ENCODE measurements at regions not wholly inside any gene's neighbourhood (a gene's known extent, or its start where the extent isn't known, plus 50 kb on each side); places are given as distances from the start of the nearest gene placed in this dataset.

DNA sequence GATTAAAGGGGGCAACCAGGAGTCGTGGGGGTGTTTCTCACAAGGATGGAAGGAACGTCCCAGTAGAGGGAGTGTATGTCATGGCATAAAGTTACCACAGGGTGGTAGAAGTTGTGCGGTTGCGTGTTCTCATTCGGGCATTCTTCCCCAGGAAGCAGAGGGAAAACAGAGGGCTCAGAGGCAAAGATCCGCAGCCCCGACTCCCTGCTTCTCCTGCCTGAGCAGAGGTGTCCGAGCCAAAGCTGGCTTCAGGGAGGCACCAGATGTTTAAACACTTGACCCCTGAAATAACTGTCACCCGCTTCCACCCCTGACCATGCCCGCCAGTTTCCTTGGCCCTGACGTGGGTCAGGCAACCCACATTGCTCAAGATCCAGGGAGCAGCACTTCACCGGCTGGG, 83.7 kb downstream of the EN1 start (continued):
- TF ChIP-seq, protein P1, sequence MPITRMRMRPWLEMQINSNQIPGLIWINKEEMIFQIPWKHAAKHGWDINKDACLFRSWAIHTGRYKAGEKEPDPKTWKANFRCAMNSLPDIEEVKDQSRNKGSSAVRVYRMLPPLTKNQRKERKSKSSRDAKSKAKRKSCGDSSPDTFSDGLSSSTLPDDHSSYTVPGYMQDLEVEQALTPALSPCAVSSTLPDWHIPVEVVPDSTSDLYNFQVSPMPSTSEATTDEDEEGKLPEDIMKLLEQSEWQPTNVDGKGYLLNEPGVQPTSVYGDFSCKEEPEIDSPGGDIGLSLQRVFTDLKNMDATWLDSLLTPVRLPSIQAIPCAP (CRISPR knock-in tag; IDR thresholded peaks at IDR 0.05; ENCODE audit: borderline replicate concordance) = no peak
- TF ChIP-seq, protein P2, sequence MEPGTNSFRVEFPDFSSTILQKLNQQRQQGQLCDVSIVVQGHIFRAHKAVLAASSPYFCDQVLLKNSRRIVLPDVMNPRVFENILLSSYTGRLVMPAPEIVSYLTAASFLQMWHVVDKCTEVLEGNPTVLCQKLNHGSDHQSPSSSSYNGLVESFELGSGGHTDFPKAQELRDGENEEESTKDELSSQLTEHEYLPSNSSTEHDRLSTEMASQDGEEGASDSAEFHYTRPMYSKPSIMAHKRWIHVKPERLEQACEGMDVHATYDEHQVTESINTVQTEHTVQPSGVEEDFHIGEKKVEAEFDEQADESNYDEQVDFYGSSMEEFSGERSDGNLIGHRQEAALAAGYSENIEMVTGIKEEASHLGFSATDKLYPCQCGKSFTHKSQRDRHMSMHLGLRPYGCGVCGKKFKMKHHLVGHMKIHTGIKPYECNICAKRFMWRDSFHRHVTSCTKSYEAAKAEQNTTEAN (CRISPR knock-in tag; IDR thresholded peaks at IDR 0.05) = no peak
- TF ChIP-seq CSDE1 (IDR thresholded peaks at IDR 0.05) (no peak), NR2F6 (CRISPR knock-in tag; IDR thresholded peaks at IDR 0.05) (no peak)
- TF ChIP-seq, protein P3, sequence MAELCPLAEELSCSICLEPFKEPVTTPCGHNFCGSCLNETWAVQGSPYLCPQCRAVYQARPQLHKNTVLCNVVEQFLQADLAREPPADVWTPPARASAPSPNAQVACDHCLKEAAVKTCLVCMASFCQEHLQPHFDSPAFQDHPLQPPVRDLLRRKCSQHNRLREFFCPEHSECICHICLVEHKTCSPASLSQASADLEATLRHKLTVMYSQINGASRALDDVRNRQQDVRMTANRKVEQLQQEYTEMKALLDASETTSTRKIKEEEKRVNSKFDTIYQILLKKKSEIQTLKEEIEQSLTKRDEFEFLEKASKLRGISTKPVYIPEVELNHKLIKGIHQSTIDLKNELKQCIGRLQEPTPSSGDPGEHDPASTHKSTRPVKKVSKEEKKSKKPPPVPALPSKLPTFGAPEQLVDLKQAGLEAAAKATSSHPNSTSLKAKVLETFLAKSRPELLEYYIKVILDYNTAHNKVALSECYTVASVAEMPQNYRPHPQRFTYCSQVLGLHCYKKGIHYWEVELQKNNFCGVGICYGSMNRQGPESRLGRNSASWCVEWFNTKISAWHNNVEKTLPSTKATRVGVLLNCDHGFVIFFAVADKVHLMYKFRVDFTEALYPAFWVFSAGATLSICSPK (IDR thresholded peaks at IDR 0.05; ENCODE audit: borderline replicate concordance) = no peak
- TF ChIP-seq, protein P4, sequence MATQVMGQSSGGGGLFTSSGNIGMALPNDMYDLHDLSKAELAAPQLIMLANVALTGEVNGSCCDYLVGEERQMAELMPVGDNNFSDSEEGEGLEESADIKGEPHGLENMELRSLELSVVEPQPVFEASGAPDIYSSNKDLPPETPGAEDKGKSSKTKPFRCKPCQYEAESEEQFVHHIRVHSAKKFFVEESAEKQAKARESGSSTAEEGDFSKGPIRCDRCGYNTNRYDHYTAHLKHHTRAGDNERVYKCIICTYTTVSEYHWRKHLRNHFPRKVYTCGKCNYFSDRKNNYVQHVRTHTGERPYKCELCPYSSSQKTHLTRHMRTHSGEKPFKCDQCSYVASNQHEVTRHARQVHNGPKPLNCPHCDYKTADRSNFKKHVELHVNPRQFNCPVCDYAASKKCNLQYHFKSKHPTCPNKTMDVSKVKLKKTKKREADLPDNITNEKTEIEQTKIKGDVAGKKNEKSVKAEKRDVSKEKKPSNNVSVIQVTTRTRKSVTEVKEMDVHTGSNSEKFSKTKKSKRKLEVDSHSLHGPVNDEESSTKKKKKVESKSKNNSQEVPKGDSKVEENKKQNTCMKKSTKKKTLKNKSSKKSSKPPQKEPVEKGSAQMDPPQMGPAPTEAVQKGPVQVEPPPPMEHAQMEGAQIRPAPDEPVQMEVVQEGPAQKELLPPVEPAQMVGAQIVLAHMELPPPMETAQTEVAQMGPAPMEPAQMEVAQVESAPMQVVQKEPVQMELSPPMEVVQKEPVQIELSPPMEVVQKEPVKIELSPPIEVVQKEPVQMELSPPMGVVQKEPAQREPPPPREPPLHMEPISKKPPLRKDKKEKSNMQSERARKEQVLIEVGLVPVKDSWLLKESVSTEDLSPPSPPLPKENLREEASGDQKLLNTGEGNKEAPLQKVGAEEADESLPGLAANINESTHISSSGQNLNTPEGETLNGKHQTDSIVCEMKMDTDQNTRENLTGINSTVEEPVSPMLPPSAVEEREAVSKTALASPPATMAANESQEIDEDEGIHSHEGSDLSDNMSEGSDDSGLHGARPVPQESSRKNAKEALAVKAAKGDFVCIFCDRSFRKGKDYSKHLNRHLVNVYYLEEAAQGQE (IDR thresholded peaks at IDR 0.05; ENCODE audit: borderline replicate concordance) = peak; percentile 4; the same call in 1 of the 2 replicates
- TF ChIP-seq, protein P4 (CRISPR knock-in tag; IDR thresholded peaks at IDR 0.05; ENCODE audit: low read depth) = no peak

All from K562 (cell line).